ENCODE measurements at regions not wholly inside any gene's neighbourhood (a gene's known extent, or its start where the extent isn't known, plus 50 kb on each side); places are given as distances from the start of the nearest gene placed in this dataset.

- no peak for TF ChIP-seq FOXP2 (optimal IDR thresholded peaks at IDR 0.05; ENCODE audit: borderline replicate concordance, extremely low read depth, extremely low read length, insufficient read depth)
- TF ChIP-seq TAF1 (IDR thresholded peaks at IDR 0.05; ENCODE audit: borderline replicate concordance, insufficient read depth, low read length): no peak
- TF ChIP-seq, protein P1, sequence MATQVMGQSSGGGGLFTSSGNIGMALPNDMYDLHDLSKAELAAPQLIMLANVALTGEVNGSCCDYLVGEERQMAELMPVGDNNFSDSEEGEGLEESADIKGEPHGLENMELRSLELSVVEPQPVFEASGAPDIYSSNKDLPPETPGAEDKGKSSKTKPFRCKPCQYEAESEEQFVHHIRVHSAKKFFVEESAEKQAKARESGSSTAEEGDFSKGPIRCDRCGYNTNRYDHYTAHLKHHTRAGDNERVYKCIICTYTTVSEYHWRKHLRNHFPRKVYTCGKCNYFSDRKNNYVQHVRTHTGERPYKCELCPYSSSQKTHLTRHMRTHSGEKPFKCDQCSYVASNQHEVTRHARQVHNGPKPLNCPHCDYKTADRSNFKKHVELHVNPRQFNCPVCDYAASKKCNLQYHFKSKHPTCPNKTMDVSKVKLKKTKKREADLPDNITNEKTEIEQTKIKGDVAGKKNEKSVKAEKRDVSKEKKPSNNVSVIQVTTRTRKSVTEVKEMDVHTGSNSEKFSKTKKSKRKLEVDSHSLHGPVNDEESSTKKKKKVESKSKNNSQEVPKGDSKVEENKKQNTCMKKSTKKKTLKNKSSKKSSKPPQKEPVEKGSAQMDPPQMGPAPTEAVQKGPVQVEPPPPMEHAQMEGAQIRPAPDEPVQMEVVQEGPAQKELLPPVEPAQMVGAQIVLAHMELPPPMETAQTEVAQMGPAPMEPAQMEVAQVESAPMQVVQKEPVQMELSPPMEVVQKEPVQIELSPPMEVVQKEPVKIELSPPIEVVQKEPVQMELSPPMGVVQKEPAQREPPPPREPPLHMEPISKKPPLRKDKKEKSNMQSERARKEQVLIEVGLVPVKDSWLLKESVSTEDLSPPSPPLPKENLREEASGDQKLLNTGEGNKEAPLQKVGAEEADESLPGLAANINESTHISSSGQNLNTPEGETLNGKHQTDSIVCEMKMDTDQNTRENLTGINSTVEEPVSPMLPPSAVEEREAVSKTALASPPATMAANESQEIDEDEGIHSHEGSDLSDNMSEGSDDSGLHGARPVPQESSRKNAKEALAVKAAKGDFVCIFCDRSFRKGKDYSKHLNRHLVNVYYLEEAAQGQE (IDR thresholded peaks at IDR 0.05; ENCODE audit: insufficient read depth in 1 of 2, low read depth in 2 of 2, low read length in 2 of 2): no peak
- no peak for TF ChIP-seq POLR2AphosphoS5 (IDR thresholded peaks at IDR 0.05; ENCODE audit: low read depth, low read length)
- TF ChIP-seq SIN3A (IDR thresholded peaks at IDR 0.05; ENCODE audit: borderline replicate concordance, insufficient read depth, low read length): no peak
Measured at GRCh38 chr1:194256010-194256409, 1069.6 kb upstream of the B3GALT2 start.

DNA sequence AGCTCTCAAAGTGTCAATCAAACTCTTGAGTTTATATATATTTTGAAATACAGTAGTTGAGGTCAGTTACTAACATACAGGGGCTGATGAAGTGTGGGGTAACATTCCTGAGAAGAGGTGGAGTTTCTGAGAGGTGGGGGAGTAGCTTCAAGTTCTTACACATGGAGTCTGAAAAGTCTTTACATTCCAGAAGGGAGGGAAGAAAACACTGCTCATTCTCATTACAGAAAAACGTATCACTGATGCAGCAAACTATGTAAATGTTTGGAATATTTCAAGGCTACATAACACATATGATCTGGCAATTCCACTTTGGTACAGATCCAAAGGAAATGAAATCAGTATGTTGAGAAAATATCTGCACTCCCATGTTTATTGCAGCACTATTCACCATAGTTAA is 1065.8 kb upstream of the B3GALT2 start:
- no peak for TF ChIP-seq POLR2AphosphoS5 (IDR thresholded peaks at IDR 0.05; ENCODE audit: low read depth, low read length)
- TF ChIP-seq, protein P1 (IDR thresholded peaks at IDR 0.05; ENCODE audit: insufficient read depth in 1 of 2, low read depth in 2 of 2, low read length in 2 of 2): no peak

- TF ChIP-seq TAF1 (IDR thresholded peaks at IDR 0.05; ENCODE audit: borderline replicate concordance, insufficient read depth, low read length) (no peak), SIN3A (IDR thresholded peaks at IDR 0.05; ENCODE audit: borderline replicate concordance, insufficient read depth, low read length) (no peak), POLR2AphosphoS5 (IDR thresholded peaks at IDR 0.05; ENCODE audit: low read depth, low read length) (no peak), FOXP2 (optimal IDR thresholded peaks at IDR 0.05; ENCODE audit: borderline replicate concordance, extremely low read depth, extremely low read length, insufficient read depth) (no peak)
- TF ChIP-seq, protein P1 (IDR thresholded peaks at IDR 0.05; ENCODE audit: insufficient read depth in 1 of 2, low read depth in 2 of 2, low read length in 2 of 2): no peak
Measured at GRCh38 chr1:194241215-194241614, 1054.8 kb upstream of the B3GALT2 start.

GRCh38 chr1:194233069-194233468 is 1046.7 kb upstream of the B3GALT2 start:
- no peak for TF ChIP-seq SIN3A (IDR thresholded peaks at IDR 0.05; ENCODE audit: borderline replicate concordance, insufficient read depth, low read length)
- TF ChIP-seq, protein P1 (IDR thresholded peaks at IDR 0.05; ENCODE audit: insufficient read depth in 1 of 2, low read depth in 2 of 2, low read length in 2 of 2): no peak
- TF ChIP-seq TAF1 (IDR thresholded peaks at IDR 0.05; ENCODE audit: borderline replicate concordance, insufficient read depth, low read length): no peak
- no peak for TF ChIP-seq POLR2AphosphoS5 (IDR thresholded peaks at IDR 0.05; ENCODE audit: low read depth, low read length)
- no peak for TF ChIP-seq FOXP2 (optimal IDR thresholded peaks at IDR 0.05; ENCODE audit: borderline replicate concordance, extremely low read depth, extremely low read length, insufficient read depth)
